ENCODE measurements at regions not wholly inside any gene's neighbourhood (a gene's known extent, or its start where the extent isn't known, plus 50 kb on each side); places are given as distances from the start of the nearest gene placed in this dataset.

DNA sequence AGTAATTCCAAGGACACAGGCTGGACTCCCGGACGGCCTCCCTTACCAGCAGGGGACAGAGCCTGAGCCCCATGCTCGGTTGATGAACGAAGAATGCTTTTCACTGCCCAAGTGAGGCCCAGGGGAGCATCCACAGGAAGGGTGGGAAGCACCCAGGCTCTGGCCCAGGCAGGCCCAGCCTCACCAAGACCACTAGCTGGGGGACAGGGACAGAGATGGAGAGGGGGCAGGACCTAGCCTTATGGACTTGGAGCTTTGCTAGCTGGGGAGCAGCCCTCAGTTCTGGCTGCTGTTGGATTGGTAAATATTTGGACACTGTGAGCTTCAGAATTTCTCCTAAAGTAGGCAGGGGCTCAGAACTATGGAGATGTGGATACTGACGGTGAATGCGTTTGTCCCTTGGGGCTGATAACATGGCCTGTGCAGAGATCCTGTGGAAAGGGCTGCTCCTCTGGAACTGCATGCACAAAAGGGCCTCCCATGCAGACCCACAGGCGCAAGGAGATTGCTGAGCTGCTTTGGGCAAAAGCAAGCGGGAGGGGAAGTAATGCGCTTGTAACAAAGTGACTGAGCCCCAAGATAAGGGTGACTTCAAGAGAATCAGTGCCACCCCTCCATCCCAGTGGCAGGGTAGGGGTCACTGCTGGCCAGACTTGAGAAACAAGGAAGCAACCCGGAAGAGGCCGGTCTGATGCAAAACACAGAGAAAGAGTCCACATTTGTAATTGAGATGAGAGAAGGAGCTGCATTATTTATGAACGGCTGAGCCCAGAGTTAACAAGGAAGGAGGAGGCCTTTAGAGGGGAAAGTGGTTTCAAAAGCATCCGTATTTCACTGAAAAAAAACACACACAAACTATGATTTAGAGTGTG lies 70.1 kb upstream of the MEF2A start:
- DNase-seq (ENCODE audit: low read depth in 2 of 2), result peak in 1 of 2 donors; percentile 42
- no peaks in the 10 kb centered on the region for H3K36me3 ChIP-seq (ENCODE audit: control insufficient read depth, insufficient read depth, low read length)

DNA sequence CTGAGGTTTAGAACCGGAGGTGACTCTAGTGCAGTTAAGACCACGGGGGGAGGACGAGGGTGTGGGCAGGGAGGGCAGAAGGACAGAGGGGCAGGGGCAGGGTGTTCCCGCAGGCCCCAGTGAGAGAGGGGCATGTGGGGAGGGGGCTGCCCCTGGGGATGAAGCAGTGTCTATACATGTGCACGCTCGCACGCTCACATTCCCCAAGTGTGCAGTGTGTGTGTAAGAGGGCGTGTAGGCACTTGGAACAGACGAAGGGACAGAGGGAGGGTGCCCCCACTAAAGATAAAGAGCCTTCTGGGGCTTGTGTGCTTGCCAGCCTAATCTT lies 69.5 kb upstream of the MEF2A start:
- Histone ChIP-seq H3K4me3 (replicated peaks in 1 of 4; ENCODE audit: control extremely low read depth in 1 of 4, insufficient read depth in 1 of 4, low read depth in 3 of 4, low read length in 4 of 4) (no peak overlapping the region), H3K9ac (ENCODE audit: insufficient read depth, low read length) (no peak overlapping the region), H3K4me2 (ENCODE audit: extremely low read depth, insufficient read depth, low read length) (no peak overlapping the region), H3K27me3 (ENCODE audit: control insufficient read depth, insufficient read depth, low read length) (no peaks in the 10 kb centered on the region), H4K20me1 (ENCODE audit: control insufficient read depth, extremely low read depth, insufficient read depth, low read length) (no peaks in the 10 kb centered on the region), H2AFZ (ENCODE audit: low read length) (no peak overlapping the region), H3K79me2 (ENCODE audit: control insufficient read depth, insufficient read depth, low read length) (no peaks in the 10 kb centered on the region), H3K9me3 (ENCODE audit: control insufficient read depth, insufficient read depth, low read depth, low read length) (no peaks in the 10 kb centered on the region), H3K27ac (ENCODE audit: insufficient read depth, low read length) (no peak overlapping the region), H3K4me1 (ENCODE audit: control insufficient read depth, extremely low read depth, insufficient read depth, low read length) (no peaks in the 10 kb centered on the region), H3K36me3 (ENCODE audit: control insufficient read depth, insufficient read depth, low read length) (no peaks in the 10 kb centered on the region)
- no peak for DNase-seq (ENCODE audit: low read depth in 2 of 2)
- TF ChIP-seq, protein P1, sequence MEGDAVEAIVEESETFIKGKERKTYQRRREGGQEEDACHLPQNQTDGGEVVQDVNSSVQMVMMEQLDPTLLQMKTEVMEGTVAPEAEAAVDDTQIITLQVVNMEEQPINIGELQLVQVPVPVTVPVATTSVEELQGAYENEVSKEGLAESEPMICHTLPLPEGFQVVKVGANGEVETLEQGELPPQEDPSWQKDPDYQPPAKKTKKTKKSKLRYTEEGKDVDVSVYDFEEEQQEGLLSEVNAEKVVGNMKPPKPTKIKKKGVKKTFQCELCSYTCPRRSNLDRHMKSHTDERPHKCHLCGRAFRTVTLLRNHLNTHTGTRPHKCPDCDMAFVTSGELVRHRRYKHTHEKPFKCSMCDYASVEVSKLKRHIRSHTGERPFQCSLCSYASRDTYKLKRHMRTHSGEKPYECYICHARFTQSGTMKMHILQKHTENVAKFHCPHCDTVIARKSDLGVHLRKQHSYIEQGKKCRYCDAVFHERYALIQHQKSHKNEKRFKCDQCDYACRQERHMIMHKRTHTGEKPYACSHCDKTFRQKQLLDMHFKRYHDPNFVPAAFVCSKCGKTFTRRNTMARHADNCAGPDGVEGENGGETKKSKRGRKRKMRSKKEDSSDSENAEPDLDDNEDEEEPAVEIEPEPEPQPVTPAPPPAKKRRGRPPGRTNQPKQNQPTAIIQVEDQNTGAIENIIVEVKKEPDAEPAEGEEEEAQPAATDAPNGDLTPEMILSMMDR (conservative IDR thresholded peaks at IDR 0.05 in 1 of 2, IDR thresholded peaks at IDR 0.05 in 1 of 2; ENCODE audit: low read depth in 1 of 2, low read length in 2 of 2), result no peak
- TF ChIP-seq EZH2 (IDR thresholded peaks at IDR 0.05; ENCODE audit: low read length, missing control alignments), result no peak

More for the DNA sequence above, 70.1 kb upstream of the MEF2A start:
- Histone ChIP-seq H4K20me1 (ENCODE audit: control insufficient read depth, extremely low read depth, insufficient read depth, low read length) (no peaks in the 10 kb centered on the region), H3K4me2 (ENCODE audit: extremely low read depth, insufficient read depth, low read length) (no peak overlapping the region), H3K79me2 (ENCODE audit: control insufficient read depth, insufficient read depth, low read length) (no peaks in the 10 kb centered on the region), H3K4me1 (ENCODE audit: control insufficient read depth, extremely low read depth, insufficient read depth, low read length) (no peaks in the 10 kb centered on the region), H3K27me3 (ENCODE audit: control insufficient read depth, insufficient read depth, low read length) (no peaks in the 10 kb centered on the region), H3K4me3 (replicated peaks in 1 of 4; ENCODE audit: control extremely low read depth in 1 of 4, insufficient read depth in 1 of 4, low read depth in 3 of 4, low read length in 4 of 4) (no peak overlapping the region), H2AFZ (ENCODE audit: low read length) (no peak overlapping the region), H3K9me3 (ENCODE audit: control insufficient read depth, insufficient read depth, low read depth, low read length) (no peaks in the 10 kb centered on the region), H3K27ac (ENCODE audit: insufficient read depth, low read length) (no peak overlapping the region), H3K9ac (ENCODE audit: insufficient read depth, low read length) (no peak overlapping the region)
- no peak for TF ChIP-seq EZH2 (IDR thresholded peaks at IDR 0.05; ENCODE audit: low read length, missing control alignments)
- TF ChIP-seq, protein P1 (conservative IDR thresholded peaks at IDR 0.05 in 1 of 2, IDR thresholded peaks at IDR 0.05 in 1 of 2; ENCODE audit: low read depth in 1 of 2, low read length in 2 of 2), result no peak

DNA sequence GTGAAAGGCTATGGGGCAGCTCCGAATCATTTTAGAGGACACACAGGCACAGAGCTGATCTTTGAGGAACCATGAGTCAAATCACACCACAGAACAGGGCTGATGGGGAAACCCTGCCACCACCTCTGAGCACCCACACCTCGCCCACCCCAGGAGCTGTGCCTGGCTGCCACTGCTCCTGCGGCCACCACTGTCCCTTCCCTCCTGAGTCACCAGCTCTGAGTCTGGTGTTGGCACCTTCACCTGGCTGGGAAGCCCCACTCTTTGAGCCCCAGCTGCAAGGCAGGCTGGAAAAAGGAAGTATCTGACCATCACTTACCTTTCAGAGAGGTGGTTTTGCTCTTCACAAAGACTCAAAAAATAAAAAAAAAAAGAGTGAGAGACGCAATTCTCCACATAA lies 63.6 kb upstream of the MEF2A start:
- H3K4me3 ChIP-seq (replicated peaks in 1 of 4; ENCODE audit: control extremely low read depth in 1 of 4, insufficient read depth in 1 of 4, low read depth in 3 of 4, low read length in 4 of 4), result no peak overlapping the region
- no peaks in the 10 kb centered on the region for H4K20me1 ChIP-seq (ENCODE audit: control insufficient read depth, extremely low read depth, insufficient read depth, low read length)
- no peak overlapping the region for H2AFZ ChIP-seq (ENCODE audit: low read length)
- no peak overlapping the region for H3K27ac ChIP-seq (ENCODE audit: insufficient read depth, low read length)
- H3K79me2 ChIP-seq (ENCODE audit: control insufficient read depth, insufficient read depth, low read length), result no peaks in the 10 kb centered on the region
- H3K9ac ChIP-seq (ENCODE audit: insufficient read depth, low read length), result no peak overlapping the region
- H3K27me3 ChIP-seq (ENCODE audit: control insufficient read depth, insufficient read depth, low read length), result no peaks in the 10 kb centered on the region
- no peak for TF ChIP-seq EZH2 (IDR thresholded peaks at IDR 0.05; ENCODE audit: low read length, missing control alignments)
- TF ChIP-seq, protein P1 (conservative IDR thresholded peaks at IDR 0.05 in 1 of 2, IDR thresholded peaks at IDR 0.05 in 1 of 2; ENCODE audit: low read depth in 1 of 2, low read length in 2 of 2), result no peak
- no peak overlapping the region for H3K4me2 ChIP-seq (ENCODE audit: extremely low read depth, insufficient read depth, low read length)
- H3K36me3 ChIP-seq (ENCODE audit: control insufficient read depth, insufficient read depth, low read length), result no peaks in the 10 kb centered on the region
- no peaks in the 10 kb centered on the region for H3K9me3 ChIP-seq (ENCODE audit: control insufficient read depth, insufficient read depth, low read depth, low read length)
- no peak for DNase-seq (ENCODE audit: low read depth in 2 of 2)
- H3K4me1 ChIP-seq (ENCODE audit: control insufficient read depth, extremely low read depth, insufficient read depth, low read length), result peaks cover 4% of the 10 kb centered on the region

Measured in fibroblast of lung (primary cell).